ENCODE measurements at regions not wholly inside any gene's neighbourhood (a gene's known extent, or its start where the extent isn't known, plus 50 kb on each side); places are given as distances from the start of the nearest gene placed in this dataset.

- TF ChIP-seq CTCF (IDR thresholded peaks at IDR 0.05) (no peak), POLR2A (IDR thresholded peaks at IDR 0.05) (no peak)
These were observed 643.1 kb downstream of the INHBA start for GRCh38 chr7:41059796-41060195.
